Esophagus squamous epithelium (tissue), 4 donors: ENCODE measurements at regions not wholly inside any gene's neighbourhood (a gene's known extent, or its start where the extent isn't known, plus 50 kb on each side); places are given as distances from the start of the nearest gene placed in this dataset.

Experiments used
- CTCF ChIP-seq, 6 experiments: fragments of 450-650 bp in 4 of 6; fragments of 200-600 bp in 2 of 6; sonication (generic) in 2 of 6; IDR thresholded peaks; one replicate each; pipeline ENCODE4 v1.5.1; 2016 to 2019; ENCODE audit warnings: antibody characterized with exemption in 6 of 6, mild to moderate bottlenecking in 4 of 6, moderate library complexity in 4 of 6
- POLR2A ChIP-seq, 4 donors: fragments of 450-650 bp; IDR thresholded peaks; one replicate each; pipeline ENCODE4 v1.6.1; 2017; ENCODE audit warnings: antibody characterized with exemption in 4 of 4, mild to moderate bottlenecking in 4 of 4, moderate library complexity in 3 of 4

- TF ChIP-seq CTCF (IDR thresholded peaks at IDR 0.05) (no peak), POLR2A (IDR thresholded peaks at IDR 0.05) (no peak)
Observed at GRCh38 chr5:163162645-163163044, 274.8 kb upstream of the CCNG1 start.
